NT2/D1 (cell line): ENCODE measurements at regions not wholly inside any gene's neighbourhood (a gene's known extent, or its start where the extent isn't known, plus 50 kb on each side); places are given as distances from the start of the nearest gene placed in this dataset.

Experiments
- DNase-seq: peaks from one replicate; pipeline ENCODE4 v3.0.0-alpha.2; 2011; ENCODE audit warnings: low read depth, low spot score
- H3K27me3 ChIP-seq: 2 replicates; pipeline ENCODE4 v1.6.0; 2011; ENCODE audit warnings: mild to moderate bottlenecking; ENCODE audit not compliant: insufficient read length, insufficient read depth
- H3K36me3 ChIP-seq: 2 replicates; pipeline ENCODE4 v1.6.1; 2011; ENCODE audit warnings: mild to moderate bottlenecking, low read length, mixed read lengths; ENCODE audit not compliant: insufficient read depth, insufficient read length
- H3K4me1 ChIP-seq: 2 replicates; pipeline ENCODE4 v1.5.1; 2011; ENCODE audit not compliant: insufficient read depth, insufficient read length
- H3K4me3 ChIP-seq: 2 replicates; pipeline ENCODE4 v1.5.1; 2011; ENCODE audit warnings: low read depth; ENCODE audit not compliant: insufficient read length
- H3K9ac ChIP-seq: 2 replicates; pipeline ENCODE4 v1.6.0; 2011; ENCODE audit warnings: low read depth; ENCODE audit not compliant: insufficient read length
- H3K9me3 ChIP-seq: 2 replicates; pipeline ENCODE4 v1.5.1; 2011; ENCODE audit warnings: mild to moderate bottlenecking, low read length; ENCODE audit not compliant: insufficient read depth
- SUZ12 ChIP-seq: IDR thresholded peaks from 2 replicates; pipeline ENCODE4 v1.6.1; 2011; ENCODE audit not compliant: insufficient read length, insufficient read depth; ENCODE audit errors: extremely low read depth
- YY1 ChIP-seq: IDR thresholded peaks from 2 replicates; pipeline ENCODE4 v1.6.1; 2011; ENCODE audit not compliant: insufficient read length, insufficient read depth
- ZNF274 ChIP-seq: IDR thresholded peaks from 2 replicates; pipeline ENCODE4 v1.6.1; 2011; ENCODE audit warnings: mild to moderate bottlenecking, low read depth, low read length

GRCh38 chr4:60611762-60612496, 588.2 kb upstream of the ADGRL3 start:
- TF ChIP-seq YY1 (no peak), SUZ12 (no peak), ZNF274 (no peak)
- Histone ChIP-seq H3K36me3 (no peaks in the 10 kb centered on the region), H3K4me3 (no peak overlapping the region), H3K27me3 (no peaks in the 10 kb centered on the region), H3K4me1 (no peaks in the 10 kb centered on the region), H3K9me3 (peaks cover 4% of the 10 kb centered on the region; the same call in 1 of the 2 replicates), H3K9ac (no peak overlapping the region)
- no peak for DNase-seq

- H3K4me3 ChIP-seq, result no peak overlapping the region
- TF ChIP-seq ZNF274 (no peak), YY1 (no peak), SUZ12 (no peak)
- no peaks in the 10 kb centered on the region for H3K4me1 ChIP-seq
- no peaks in the 10 kb centered on the region for H3K36me3 ChIP-seq
- DNase-seq, result no peak
- peaks cover 4% of the 10 kb centered on the region; the same call in 1 of the 2 replicates for H3K9me3 ChIP-seq
- no peaks in the 10 kb centered on the region for H3K27me3 ChIP-seq
- no peak overlapping the region for H3K9ac ChIP-seq
Measured at GRCh38 chr4:60617731-60618130, 582.4 kb upstream of the ADGRL3 start.

- H3K9me3 ChIP-seq, result peaks cover 4% of the 10 kb centered on the region; the same call in 1 of the 2 replicates
- H3K9ac ChIP-seq, result no peak overlapping the region
- TF ChIP-seq ZNF274, result no peak
- no peak for TF ChIP-seq SUZ12
- no peak for TF ChIP-seq YY1
- H3K36me3 ChIP-seq, result no peaks in the 10 kb centered on the region
- H3K4me1 ChIP-seq, result no peaks in the 10 kb centered on the region
- DNase-seq, result no peak
- H3K27me3 ChIP-seq, result no peaks in the 10 kb centered on the region
- H3K4me3 ChIP-seq, result no peak overlapping the region
Measured at GRCh38 chr4:60619531-60620305, 580.4 kb upstream of the ADGRL3 start.

GRCh38 chr4:60637976-60638375, 562.1 kb upstream of the ADGRL3 start:
- TF ChIP-seq SUZ12 (no peak), ZNF274 (no peak), YY1 (no peak)
- no peaks in the 10 kb centered on the region for H3K27me3 ChIP-seq
- no peaks in the 10 kb centered on the region for H3K36me3 ChIP-seq
- H3K4me3 ChIP-seq, result no peak overlapping the region
- DNase-seq, result no peak
- no peak overlapping the region for H3K9ac ChIP-seq
- no peaks in the 10 kb centered on the region for H3K9me3 ChIP-seq
- H3K4me1 ChIP-seq, result no peaks in the 10 kb centered on the region

GRCh38 chr4:60648774-60649173, 551.4 kb upstream of the ADGRL3 start:
- no peak for DNase-seq
- Histone ChIP-seq H3K4me1 (no peaks in the 10 kb centered on the region), H3K9ac (no peak overlapping the region), H3K9me3 (no peaks in the 10 kb centered on the region), H3K4me3 (no peak overlapping the region), H3K36me3 (no peaks in the 10 kb centered on the region), H3K27me3 (no peaks in the 10 kb centered on the region)
- TF ChIP-seq SUZ12, result no peak
- TF ChIP-seq YY1, result no peak
- TF ChIP-seq ZNF274, result no peak

GRCh38 chr4:60652933-60653332, 547.2 kb upstream of the ADGRL3 start:
- no peak for TF ChIP-seq ZNF274
- TF ChIP-seq YY1, result no peak
- TF ChIP-seq SUZ12, result no peak
- Histone ChIP-seq H3K27me3 (no peaks in the 10 kb centered on the region), H3K4me1 (no peaks in the 10 kb centered on the region), H3K9ac (no peak overlapping the region), H3K36me3 (no peaks in the 10 kb centered on the region), H3K9me3 (no peaks in the 10 kb centered on the region), H3K4me3 (no peak overlapping the region)
- no peak for DNase-seq

GRCh38 chr4:60655356-60655755, 544.8 kb upstream of the ADGRL3 start:
- TF ChIP-seq ZNF274 (no peak), YY1 (no peak), SUZ12 (no peak)
- Histone ChIP-seq H3K27me3 (no peaks in the 10 kb centered on the region), H3K4me1 (no peaks in the 10 kb centered on the region), H3K9ac (no peak overlapping the region), H3K36me3 (no peaks in the 10 kb centered on the region), H3K9me3 (no peaks in the 10 kb centered on the region), H3K4me3 (no peak overlapping the region)
- DNase-seq, result no peak
